ENCODE measurements at regions not wholly inside any gene's neighbourhood (a gene's known extent, or its start where the extent isn't known, plus 50 kb on each side); places are given as distances from the start of the nearest gene placed in this dataset.

GRCh38 chr16:80047842-80048241 is 447.3 kb upstream of the MAF start:
- Histone ChIP-seq H2BK12ac (ENCODE audit: low read length) (no peak overlapping the region), H2AK5ac (ENCODE audit: low read depth, low read length) (no peak overlapping the region), H3K27ac (replicated peaks; ENCODE audit: low read length) (no peak overlapping the region), H2BK120ac (ENCODE audit: low read depth, low read length) (no peak overlapping the region), H3K18ac (ENCODE audit: low read length) (no peak overlapping the region), H2AFZ (ENCODE audit: low read length) (no peak overlapping the region), H3K36me3 (replicated peaks in 1 of 2; ENCODE audit: control insufficient read depth in 2 of 2, insufficient read depth in 2 of 2, low read length in 2 of 2) (no peaks in the 10 kb centered on the region), H3K9ac (ENCODE audit: low read depth, low read length, poor library complexity) (no peak overlapping the region), H3K9me3 (replicated peaks in 1 of 2; ENCODE audit: control insufficient read depth in 2 of 2, insufficient read depth in 1 of 2, low read depth in 1 of 2, low read length in 2 of 2) (no peaks in the 10 kb centered on the region), H3K4me1 (ENCODE audit: control insufficient read depth in 2 of 2, insufficient read depth in 1 of 2, low read depth in 1 of 2, low read length in 2 of 2) (peaks cover 0 to 8% of the 10 kb centered on the region in 2 donors), H4K8ac (ENCODE audit: low read depth, low read length) (no peak overlapping the region), H3K27me3 (ENCODE audit: control insufficient read depth in 3 of 3, insufficient read depth in 3 of 3, low read depth in 1 of 3, low read length in 3 of 3) (no peaks in the 10 kb centered on the region), H3K4me3 (ENCODE audit: low read length in 2 of 2) (no peak overlapping the region), H3K4me2 (ENCODE audit: insufficient read depth, low read length, poor library complexity, severe bottlenecking) (no peak overlapping the region), H2BK15ac (ENCODE audit: low read length) (no peak overlapping the region), H3K14ac (ENCODE audit: low read length) (no peak overlapping the region), H3K79me1 (ENCODE audit: low read depth, low read length) (no peaks in the 10 kb centered on the region), H3K23ac (ENCODE audit: low read depth, low read length, poor library complexity) (no peak overlapping the region), H2BK5ac (ENCODE audit: low read length) (no peak overlapping the region), H3K4ac (ENCODE audit: low read length) (no peak overlapping the region), H4K91ac (ENCODE audit: low read depth, low read length, poor library complexity) (no peak overlapping the region)
- DNase-seq (ENCODE audit: low spot score), result no peak
- no CpG with 5 or more reads among the region's 1 CpG for WGBS, 2 donors (ENCODE audit: extremely low coverage in 2 of 2, insufficient read length in 2 of 2, insufficient replicate concordance in 1 of 2)

DNA sequence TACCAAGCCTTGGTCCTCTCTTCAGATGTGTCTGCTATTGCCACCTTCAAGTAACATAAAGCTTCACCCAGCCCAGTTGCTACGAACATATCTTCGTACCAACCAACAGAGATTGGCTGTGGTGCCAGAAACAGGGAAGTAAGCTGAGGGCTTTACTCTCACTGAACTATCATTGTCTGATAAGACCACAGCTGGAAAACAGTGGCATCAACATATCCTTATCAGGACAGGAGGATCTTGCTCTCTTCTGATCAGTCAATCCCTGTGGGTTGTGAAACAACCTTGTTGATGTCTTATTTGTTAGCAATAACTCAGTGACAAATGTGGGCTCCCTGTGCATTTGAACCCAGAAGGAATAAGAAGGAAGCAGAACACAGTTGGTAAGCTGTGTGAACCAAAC is 446.3 kb upstream of the MAF start:
- Histone ChIP-seq H3K14ac (ENCODE audit: low read length) (no peak overlapping the region), H2BK120ac (ENCODE audit: low read depth, low read length) (no peak overlapping the region), H3K23ac (ENCODE audit: low read depth, low read length, poor library complexity) (no peak overlapping the region), H3K27ac (replicated peaks; ENCODE audit: low read length) (no peak overlapping the region), H2BK5ac (ENCODE audit: low read length) (no peak overlapping the region), H3K9me3 (replicated peaks in 1 of 2; ENCODE audit: control insufficient read depth in 2 of 2, insufficient read depth in 1 of 2, low read depth in 1 of 2, low read length in 2 of 2) (no peaks in the 10 kb centered on the region), H2BK12ac (ENCODE audit: low read length) (no peak overlapping the region), H4K8ac (ENCODE audit: low read depth, low read length) (no peak overlapping the region), H2BK15ac (ENCODE audit: low read length) (no peak overlapping the region), H3K9ac (ENCODE audit: low read depth, low read length, poor library complexity) (no peak overlapping the region), H3K79me1 (ENCODE audit: low read depth, low read length) (no peaks in the 10 kb centered on the region), H3K27me3 (ENCODE audit: control insufficient read depth in 3 of 3, insufficient read depth in 3 of 3, low read depth in 1 of 3, low read length in 3 of 3) (no peaks in the 10 kb centered on the region), H3K4me1 (ENCODE audit: control insufficient read depth in 2 of 2, insufficient read depth in 1 of 2, low read depth in 1 of 2, low read length in 2 of 2) (peaks cover 0 to 8% of the 10 kb centered on the region in 2 donors), H2AK5ac (ENCODE audit: low read depth, low read length) (no peak overlapping the region), H3K18ac (ENCODE audit: low read length) (no peak overlapping the region), H3K4me3 (ENCODE audit: low read length in 2 of 2) (no peak overlapping the region), H2AFZ (ENCODE audit: low read length) (no peak overlapping the region), H4K91ac (ENCODE audit: low read depth, low read length, poor library complexity) (no peak overlapping the region), H3K4me2 (ENCODE audit: insufficient read depth, low read length, poor library complexity, severe bottlenecking) (no peak overlapping the region), H3K36me3 (replicated peaks in 1 of 2; ENCODE audit: control insufficient read depth in 2 of 2, insufficient read depth in 2 of 2, low read length in 2 of 2) (no peaks in the 10 kb centered on the region), H3K4ac (ENCODE audit: low read length) (no peak overlapping the region)
- no peak for DNase-seq (ENCODE audit: low spot score)
- WGBS, 2 donors (ENCODE audit: extremely low coverage in 2 of 2, insufficient read length in 2 of 2, insufficient replicate concordance in 1 of 2), result no CpG with 5 or more reads among the region's 2 CpGs

DNA sequence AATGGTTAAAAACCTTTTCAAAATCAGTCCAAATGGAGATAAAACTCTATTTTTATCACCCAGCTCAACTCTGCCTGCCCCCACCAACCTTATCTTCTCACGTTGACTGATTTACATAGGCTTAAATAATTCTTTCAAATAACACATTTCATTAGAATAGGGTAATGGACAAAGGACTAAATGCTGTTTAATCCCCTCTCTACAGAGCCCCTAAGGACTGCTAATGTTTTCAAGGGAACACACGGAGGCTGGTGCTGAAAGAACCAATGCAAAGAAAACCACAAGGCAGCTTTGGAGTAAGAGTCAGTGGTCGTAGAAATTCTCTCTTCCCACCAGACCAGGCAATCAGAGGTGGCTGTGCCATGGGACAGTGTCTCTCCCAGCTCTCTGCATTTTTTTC is 445.7 kb upstream of the MAF start:
- H3K18ac ChIP-seq (ENCODE audit: low read length), result no peak overlapping the region
- H3K9ac ChIP-seq (ENCODE audit: low read depth, low read length, poor library complexity), result no peak overlapping the region
- H4K91ac ChIP-seq (ENCODE audit: low read depth, low read length, poor library complexity), result no peak overlapping the region
- H3K23ac ChIP-seq (ENCODE audit: low read depth, low read length, poor library complexity), result no peak overlapping the region
- H2BK12ac ChIP-seq (ENCODE audit: low read length), result no peak overlapping the region
- no peaks in the 10 kb centered on the region for H3K27me3 ChIP-seq (ENCODE audit: control insufficient read depth in 3 of 3, insufficient read depth in 3 of 3, low read depth in 1 of 3, low read length in 3 of 3)
- no peak overlapping the region for H3K4me3 ChIP-seq (ENCODE audit: low read length in 2 of 2)
- H3K27ac ChIP-seq (replicated peaks; ENCODE audit: low read length), result no peak overlapping the region
- H3K9me3 ChIP-seq (replicated peaks in 1 of 2; ENCODE audit: control insufficient read depth in 2 of 2, insufficient read depth in 1 of 2, low read depth in 1 of 2, low read length in 2 of 2), result no peaks in the 10 kb centered on the region
- peaks cover 0 to 8% of the 10 kb centered on the region in 2 donors for H3K4me1 ChIP-seq (ENCODE audit: control insufficient read depth in 2 of 2, insufficient read depth in 1 of 2, low read depth in 1 of 2, low read length in 2 of 2)
- no peak overlapping the region for H2AK5ac ChIP-seq (ENCODE audit: low read depth, low read length)
- H3K4ac ChIP-seq (ENCODE audit: low read length), result no peak overlapping the region
- WGBS, 2 donors (ENCODE audit: extremely low coverage in 2 of 2, insufficient read length in 2 of 2, insufficient replicate concordance in 1 of 2), result no CpG with 5 or more reads among the region's 3 CpGs
- H2BK15ac ChIP-seq (ENCODE audit: low read length), result no peak overlapping the region
- DNase-seq (ENCODE audit: low spot score), result peak; percentile 3
- H4K8ac ChIP-seq (ENCODE audit: low read depth, low read length), result no peak overlapping the region
- no peaks in the 10 kb centered on the region for H3K79me1 ChIP-seq (ENCODE audit: low read depth, low read length)
- H2AFZ ChIP-seq (ENCODE audit: low read length), result no peak overlapping the region
- no peak overlapping the region for H3K14ac ChIP-seq (ENCODE audit: low read length)
- no peak overlapping the region for H3K4me2 ChIP-seq (ENCODE audit: insufficient read depth, low read length, poor library complexity, severe bottlenecking)
- H2BK120ac ChIP-seq (ENCODE audit: low read depth, low read length), result no peak overlapping the region
- H3K36me3 ChIP-seq (replicated peaks in 1 of 2; ENCODE audit: control insufficient read depth in 2 of 2, insufficient read depth in 2 of 2, low read length in 2 of 2), result no peaks in the 10 kb centered on the region
- H2BK5ac ChIP-seq (ENCODE audit: low read length), result no peak overlapping the region

DNA sequence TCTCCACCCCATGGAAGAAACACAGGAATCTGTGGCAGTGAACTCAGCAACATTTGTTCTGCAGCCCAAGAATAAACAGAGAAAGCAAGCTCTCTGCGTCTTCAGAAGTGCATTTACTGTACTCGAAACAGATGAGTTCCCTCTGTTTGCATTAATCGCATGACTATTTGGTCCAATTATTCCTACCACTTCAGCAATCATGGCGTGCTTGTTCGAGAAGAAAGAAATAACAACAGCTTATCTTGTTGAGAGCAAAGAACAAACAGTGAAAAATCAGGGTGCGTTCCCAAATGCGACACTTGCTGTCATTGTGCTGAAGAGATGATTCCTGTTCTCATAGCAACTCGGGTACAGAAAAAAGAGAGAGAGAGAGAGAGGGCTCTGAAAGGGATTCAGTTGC is 445.3 kb upstream of the MAF start:
- Histone ChIP-seq H3K27me3 (ENCODE audit: control insufficient read depth in 3 of 3, insufficient read depth in 3 of 3, low read depth in 1 of 3, low read length in 3 of 3) (no peaks in the 10 kb centered on the region), H3K4me1 (ENCODE audit: control insufficient read depth in 2 of 2, insufficient read depth in 1 of 2, low read depth in 1 of 2, low read length in 2 of 2) (peaks cover 0 to 8% of the 10 kb centered on the region in 2 donors), H3K14ac (ENCODE audit: low read length) (no peak overlapping the region), H3K9ac (ENCODE audit: low read depth, low read length, poor library complexity) (no peak overlapping the region), H3K4me2 (ENCODE audit: insufficient read depth, low read length, poor library complexity, severe bottlenecking) (no peak overlapping the region), H2BK12ac (ENCODE audit: low read length) (no peak overlapping the region), H3K9me3 (replicated peaks in 1 of 2; ENCODE audit: control insufficient read depth in 2 of 2, insufficient read depth in 1 of 2, low read depth in 1 of 2, low read length in 2 of 2) (no peaks in the 10 kb centered on the region), H3K79me1 (ENCODE audit: low read depth, low read length) (no peaks in the 10 kb centered on the region), H2AFZ (ENCODE audit: low read length) (no peak overlapping the region), H3K18ac (ENCODE audit: low read length) (peak overlapping the region; percentile 46), H3K4ac (ENCODE audit: low read length) (no peak overlapping the region), H3K23ac (ENCODE audit: low read depth, low read length, poor library complexity) (no peak overlapping the region), H4K8ac (ENCODE audit: low read depth, low read length) (no peak overlapping the region), H2BK15ac (ENCODE audit: low read length) (no peak overlapping the region), H3K27ac (replicated peaks; ENCODE audit: low read length) (no peak overlapping the region), H3K4me3 (ENCODE audit: low read length in 2 of 2) (no peak overlapping the region), H4K91ac (ENCODE audit: low read depth, low read length, poor library complexity) (no peak overlapping the region), H3K36me3 (replicated peaks in 1 of 2; ENCODE audit: control insufficient read depth in 2 of 2, insufficient read depth in 2 of 2, low read length in 2 of 2) (no peaks in the 10 kb centered on the region), H2BK120ac (ENCODE audit: low read depth, low read length) (no peak overlapping the region), H2AK5ac (ENCODE audit: low read depth, low read length) (no peak overlapping the region), H2BK5ac (ENCODE audit: low read length) (no peak overlapping the region)
- no peak for DNase-seq (ENCODE audit: low spot score)
- WGBS, 2 donors (ENCODE audit: extremely low coverage in 2 of 2, insufficient read length in 2 of 2, insufficient replicate concordance in 1 of 2), result no CpG with 5 or more reads among the region's 8 CpGs

Data from neuronal stem cell (in vitro differentiated cells).